Smooth muscle cell (in vitro differentiated cells): ENCODE measurements at regions not wholly inside any gene's neighbourhood (a gene's known extent, or its start where the extent isn't known, plus 50 kb on each side); places are given as distances from the start of the nearest gene placed in this dataset.

ENCODE experiments used
- DNase-seq: peaks from one replicate; lab custom pipeline; 2025; ENCODE audit not compliant: unreplicated experiment; lab: John Stamatoyannopoulos, UW
- H2AFZ ChIP-seq: fragments of 200-600 bp; sonication (generic); 2 replicates; pipeline ENCODE4 v1.6.0; 2016; ENCODE audit warnings: antibody characterized with exemption, low read depth, mild to moderate bottlenecking
- H3F3A ChIP-seq: fragments of 200-600 bp; sonication (generic); 2 replicates; pipeline ENCODE4 v1.6.0; 2017; ENCODE audit warnings: antibody characterized with exemption, low read depth
- H3K27ac ChIP-seq: fragments of 200-600 bp; sonication (generic); 2 replicates; pipeline ENCODE4 v1.5.1; 2016; ENCODE audit warnings: low read depth, mild to moderate bottlenecking
- H3K27me3 ChIP-seq: fragments of 200-600 bp; sonication (generic); 2 replicates; pipeline ENCODE4 v1.6.1; 2016; ENCODE audit warnings: low read depth, mild to moderate bottlenecking
- H3K36me3 ChIP-seq: fragments of 200-600 bp; sonication (generic); 2 replicates; pipeline ENCODE4 v1.5.1; 2016; ENCODE audit warnings: low read depth
- H3K4me1 ChIP-seq: fragments of 200-600 bp; sonication (generic); 2 replicates; pipeline ENCODE4 v1.5.1; 2016; ENCODE audit warnings: low read depth
- H3K4me2 ChIP-seq: fragments of 200-600 bp; sonication (generic); 2 replicates; pipeline ENCODE4 v1.6.0; 2016; ENCODE audit warnings: mild to moderate bottlenecking
- H3K4me3 ChIP-seq: fragments of 200-600 bp; sonication (generic); 2 replicates; pipeline ENCODE4 v1.5.1; 2016; ENCODE audit warnings: mild to moderate bottlenecking
- H3K79me2 ChIP-seq: fragments of 200-600 bp; sonication (generic); 2 replicates; pipeline ENCODE4 v1.6.0; 2016; ENCODE audit warnings: low read depth, mild to moderate bottlenecking
- H3K9ac ChIP-seq: fragments of 200-600 bp; sonication (generic); 2 replicates; pipeline ENCODE4 v1.6.0; 2016; ENCODE audit warnings: low read depth
- H3K9me3 ChIP-seq: fragments of 200-600 bp; sonication (generic); replicated peaks from 2 replicates; pipeline ENCODE4 v1.5.1; 2016; ENCODE audit warnings: low read depth
- H4K20me1 ChIP-seq: fragments of 200-600 bp; sonication (generic); 2 replicates; pipeline ENCODE4 v1.6.0; 2016; ENCODE audit warnings: low read depth
- WGBS: methylation state at CpG from one replicate; pipeline ENCODE4 v1.1.7; 2016; ENCODE audit warnings: low lambda C conversion rate; 5-methylcytosine and 5-hydroxymethylcytosine counted together
- TF ChIP-seq, protein P1 (sequence below): fragments of 200-600 bp; sonication (generic); IDR thresholded peaks from 2 replicates; pipeline ENCODE4 v1.5.1; 2017; ENCODE audit warnings: borderline replicate concordance, mild to moderate bottlenecking, antibody characterized with exemption; ENCODE audit not compliant: insufficient read depth, poor library complexity, severe bottlenecking

- Histone ChIP-seq H3K27ac (no peak overlapping the region), H3K4me1 (no peaks in the 10 kb centered on the region), H3K4me3 (no peak overlapping the region), H3K9me3 (no peaks in the 10 kb centered on the region), H2AFZ (no peak overlapping the region), H3F3A (no peaks in the 10 kb centered on the region), H3K36me3 (no peaks in the 10 kb centered on the region), H3K4me2 (no peak overlapping the region), H3K9ac (no peak overlapping the region), H3K79me2 (no peaks in the 10 kb centered on the region), H3K27me3 (no peaks in the 10 kb centered on the region), H4K20me1 (no peaks in the 10 kb centered on the region)
- TF ChIP-seq, protein P1, sequence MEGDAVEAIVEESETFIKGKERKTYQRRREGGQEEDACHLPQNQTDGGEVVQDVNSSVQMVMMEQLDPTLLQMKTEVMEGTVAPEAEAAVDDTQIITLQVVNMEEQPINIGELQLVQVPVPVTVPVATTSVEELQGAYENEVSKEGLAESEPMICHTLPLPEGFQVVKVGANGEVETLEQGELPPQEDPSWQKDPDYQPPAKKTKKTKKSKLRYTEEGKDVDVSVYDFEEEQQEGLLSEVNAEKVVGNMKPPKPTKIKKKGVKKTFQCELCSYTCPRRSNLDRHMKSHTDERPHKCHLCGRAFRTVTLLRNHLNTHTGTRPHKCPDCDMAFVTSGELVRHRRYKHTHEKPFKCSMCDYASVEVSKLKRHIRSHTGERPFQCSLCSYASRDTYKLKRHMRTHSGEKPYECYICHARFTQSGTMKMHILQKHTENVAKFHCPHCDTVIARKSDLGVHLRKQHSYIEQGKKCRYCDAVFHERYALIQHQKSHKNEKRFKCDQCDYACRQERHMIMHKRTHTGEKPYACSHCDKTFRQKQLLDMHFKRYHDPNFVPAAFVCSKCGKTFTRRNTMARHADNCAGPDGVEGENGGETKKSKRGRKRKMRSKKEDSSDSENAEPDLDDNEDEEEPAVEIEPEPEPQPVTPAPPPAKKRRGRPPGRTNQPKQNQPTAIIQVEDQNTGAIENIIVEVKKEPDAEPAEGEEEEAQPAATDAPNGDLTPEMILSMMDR, result no peak
- WGBS, result 90% methylated on average over 4 of the region's 4 CpGs
- DNase-seq, result no peak
Observed at GRCh38 chr12:115362339-115362976, 678.5 kb upstream of the TBX3 start.

DNA sequence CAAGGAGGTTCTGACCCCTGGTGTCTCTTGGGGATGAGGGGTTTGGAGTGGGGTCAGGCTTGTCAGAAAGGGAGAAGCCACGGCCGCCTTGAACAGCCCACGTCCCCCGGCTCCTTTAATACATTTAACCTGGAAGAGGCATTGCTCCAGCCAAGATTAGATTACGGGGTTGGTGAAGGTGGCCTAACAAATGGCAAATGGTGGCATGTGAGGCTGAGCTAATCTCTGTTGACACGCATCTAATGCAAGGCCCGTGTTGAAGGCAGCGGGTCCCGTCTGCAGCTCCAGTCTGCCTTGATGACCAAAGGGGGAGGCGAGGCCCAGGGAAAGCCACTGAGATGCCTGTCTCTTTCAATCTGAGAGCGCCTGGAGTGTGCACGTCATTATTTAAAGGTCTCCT, 673.7 kb upstream of the TBX3 start:
- no peaks in the 10 kb centered on the region for H3K9me3 ChIP-seq
- H3K4me3 ChIP-seq, result no peak overlapping the region
- no peaks in the 10 kb centered on the region for H4K20me1 ChIP-seq
- 89% methylated on average over 12 of the region's 12 CpGs for WGBS
- H3K27ac ChIP-seq, result no peak overlapping the region
- H3K4me2 ChIP-seq, result no peak overlapping the region
- H3F3A ChIP-seq, result no peaks in the 10 kb centered on the region
- no peaks in the 10 kb centered on the region for H3K4me1 ChIP-seq
- DNase-seq, result no peak
- no peak overlapping the region for H3K9ac ChIP-seq
- no peak overlapping the region for H2AFZ ChIP-seq
- TF ChIP-seq, protein P1, result no peak
- H3K36me3 ChIP-seq, result no peaks in the 10 kb centered on the region
- H3K27me3 ChIP-seq, result no peaks in the 10 kb centered on the region
- no peaks in the 10 kb centered on the region for H3K79me2 ChIP-seq

DNA sequence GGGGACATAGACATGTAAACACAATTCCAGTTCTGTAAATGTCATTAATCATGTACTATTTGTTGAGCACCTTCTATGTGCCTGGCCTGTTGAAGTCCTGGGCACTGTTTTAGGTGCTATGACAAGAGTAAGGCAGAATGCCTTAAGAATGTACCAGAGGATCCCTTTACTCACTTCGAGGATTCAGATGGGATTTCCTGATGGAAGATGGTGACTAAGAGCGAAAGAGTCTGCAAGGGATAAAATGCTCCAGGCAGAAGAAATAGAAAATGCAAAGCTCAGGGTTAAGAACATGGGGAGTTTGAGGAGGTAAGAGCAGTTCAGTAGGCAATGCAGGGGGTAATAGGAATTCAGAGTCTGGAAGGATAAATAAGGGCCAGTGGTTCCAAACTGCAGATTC, 671.3 kb upstream of the TBX3 start:
- H3K27me3 ChIP-seq, result no peaks in the 10 kb centered on the region
- H3F3A ChIP-seq, result no peaks in the 10 kb centered on the region
- H3K9me3 ChIP-seq, result no peaks in the 10 kb centered on the region
- H3K4me1 ChIP-seq, result no peaks in the 10 kb centered on the region
- H3K27ac ChIP-seq, result peak overlapping the region; percentile 93
- WGBS, result 55% methylated on average over 2 of the region's 2 CpGs
- TF ChIP-seq, protein P1, result no peak
- no peak for DNase-seq
- H3K36me3 ChIP-seq, result no peaks in the 10 kb centered on the region
- no peak overlapping the region for H3K9ac ChIP-seq
- no peaks in the 10 kb centered on the region for H3K79me2 ChIP-seq
- H3K4me2 ChIP-seq, result no peak overlapping the region
- no peak overlapping the region for H2AFZ ChIP-seq
- H4K20me1 ChIP-seq, result no peaks in the 10 kb centered on the region
- H3K4me3 ChIP-seq, result no peak overlapping the region
